ENCODE measurements at regions not wholly inside any gene's neighbourhood (a gene's known extent, or its start where the extent isn't known, plus 50 kb on each side); places are given as distances from the start of the nearest gene placed in this dataset.

DNA sequence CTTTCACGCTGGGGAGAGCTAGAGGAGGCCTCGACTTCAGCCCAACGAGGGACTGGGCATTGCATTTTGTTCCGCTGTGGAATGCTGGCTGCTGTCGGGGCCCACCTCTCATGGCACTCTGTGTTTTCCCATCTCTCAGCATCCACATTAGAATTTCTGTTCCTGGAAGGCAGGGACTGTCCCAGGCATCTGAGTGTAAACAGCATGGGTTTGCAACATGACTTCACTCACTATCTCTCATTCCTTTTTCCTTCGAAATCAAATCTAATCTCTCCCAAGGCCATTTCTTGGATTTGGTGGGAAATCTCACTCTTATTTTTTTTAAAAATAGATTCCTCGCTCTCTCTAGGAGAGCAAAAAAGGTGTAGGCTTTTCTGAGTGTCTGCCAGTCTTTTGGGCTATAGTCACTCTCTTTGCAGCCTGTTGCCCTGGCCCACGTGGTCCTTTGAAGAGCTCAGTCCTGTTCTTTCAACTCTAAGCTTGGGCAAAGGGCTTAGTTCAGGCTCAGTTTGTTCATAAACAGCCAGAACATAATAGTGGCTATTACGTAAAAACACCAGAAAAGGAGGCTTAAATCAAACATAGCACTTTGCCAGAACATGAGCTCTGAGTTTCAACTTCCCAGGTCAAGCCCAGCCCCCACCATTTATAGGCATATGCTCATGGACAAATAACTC is 284.6 kb upstream of the ZFP64 start:
- TF ChIP-seq RAD21 (IDR thresholded peaks at IDR 0.05; ENCODE audit: low read depth): no peak
- TF ChIP-seq EP300 (IDR thresholded peaks at IDR 0.05; ENCODE audit: borderline replicate concordance): no peak
- TF ChIP-seq NFIC (IDR thresholded peaks at IDR 0.05): no peak
- no peak for TF ChIP-seq CEBPB (IDR thresholded peaks at IDR 0.05)
- no peak for TF ChIP-seq REST (IDR thresholded peaks at IDR 0.05; ENCODE audit: low read depth)
- TF ChIP-seq FOXM1 (IDR thresholded peaks at IDR 0.05; ENCODE audit: borderline replicate concordance, low read depth): no peak
- no peak for TF ChIP-seq USF1 (IDR thresholded peaks at IDR 0.05)
- no peak for TF ChIP-seq EGR1 (IDR thresholded peaks at IDR 0.05)
- TF ChIP-seq, protein P1, sequence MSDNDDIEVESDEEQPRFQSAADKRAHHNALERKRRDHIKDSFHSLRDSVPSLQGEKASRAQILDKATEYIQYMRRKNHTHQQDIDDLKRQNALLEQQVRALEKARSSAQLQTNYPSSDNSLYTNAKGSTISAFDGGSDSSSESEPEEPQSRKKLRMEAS (IDR thresholded peaks at IDR 0.05): no peak
- no peak for TF ChIP-seq ZBTB7A (IDR thresholded peaks at IDR 0.05; ENCODE audit: low read depth)
- no peak for TF ChIP-seq CREB1 (IDR thresholded peaks at IDR 0.05; ENCODE audit: low read depth)
- TF ChIP-seq TCF12 (IDR thresholded peaks at IDR 0.05; ENCODE audit: low read depth): no peak
